Gastroesophageal sphincter (tissue), 4 donors: ENCODE measurements at regions not wholly inside any gene's neighbourhood (a gene's known extent, or its start where the extent isn't known, plus 50 kb on each side); places are given as distances from the start of the nearest gene placed in this dataset.
A peak's percentile ranks its signal among the peaks of the same experiment; 100 is the strongest.
"Not testable (repeated sequence)": the region's sequence is repeated elsewhere in the genome, so short reads cannot be mapped to it uniquely, and the experiment has no call there.

Experiments used
- ATAC-seq: fragments of 150-250 bp; one replicate; pipeline ENCODE4 v1.9.1; 2016; ENCODE audit warnings: mild to moderate bottlenecking, moderate library complexity
- H3K27ac ChIP-seq, 4 donors: fragments of 200-600 bp; sonication (generic) in 3 of 4; 1 replicate in 3 of 4; 2 replicates in 1 of 4; pipeline ENCODE4 v1.5.1; 2016 to 2019
- H3K27me3 ChIP-seq: fragments of 200-600 bp; sonication (generic); one replicate; pipeline ENCODE4 v1.5.1; 2019
- H3K36me3 ChIP-seq, 2 donors: fragments of 200-600 bp; sonication (generic); one replicate each; pipeline ENCODE4 v1.5.1; 2019; ENCODE audit warnings: control low read depth in 1 of 2
- H3K4me1 ChIP-seq, 3 donors: fragments of 200-600 bp; sonication (generic); 1 replicate in 2 of 3; 2 replicates in 1 of 3; pipeline ENCODE4 v1.5.1; 2016 to 2019; ENCODE audit warnings: control low read depth in 2 of 3
- H3K4me3 ChIP-seq, 2 donors: fragments of 200-600 bp; sonication (generic); one replicate each; pipeline ENCODE4 v1.5.1; 2019; ENCODE audit warnings: mild to moderate bottlenecking in 1 of 2, moderate library complexity in 1 of 2
- H3K9me3 ChIP-seq, 3 donors: fragments of 200-600 bp; sonication (generic); one replicate each; pipeline ENCODE4 v1.5.1; 2017 to 2019; ENCODE audit warnings: control low read depth in 2 of 3
- EP300 ChIP-seq: sonication (generic); formaldehyde crosslinking; IDR thresholded peaks from one replicate; pipeline ENCODE4 v1.6.1; 2017; ENCODE audit warnings: antibody characterized with exemption, mild to moderate bottlenecking
- POLR2A ChIP-seq, 2 donors: fragments of 450-650 bp; IDR thresholded peaks; one replicate each; pipeline ENCODE4 v1.6.1; 2017; ENCODE audit warnings: antibody characterized with exemption in 2 of 2, mild to moderate bottlenecking in 2 of 2, moderate library complexity in 1 of 2
- POLR2AphosphoS5 ChIP-seq: sonication (generic); formaldehyde crosslinking; IDR thresholded peaks from one replicate; pipeline ENCODE4 v1.6.1; 2017; ENCODE audit warnings: antibody characterized with exemption
- WGBS, 2 donors: methylation state at CpG; one replicate each; pipeline ENCODE4 v1.1.5; 2018; ENCODE audit warnings: low coverage in 1 of 2; 5-methylcytosine and 5-hydroxymethylcytosine counted together
- TF ChIP-seq, protein P1 (sequence below), 4 experiments: fragments of 200-600 bp in 2 of 4; fragments of 450-650 bp in 2 of 4; sonication (generic) in 1 of 4; IDR thresholded peaks; one replicate each; pipeline ENCODE4 v1.5.1; 2017 to 2019; ENCODE audit warnings: antibody characterized with exemption in 4 of 4, mild to moderate bottlenecking in 2 of 4, moderate library complexity in 2 of 4

DNA sequence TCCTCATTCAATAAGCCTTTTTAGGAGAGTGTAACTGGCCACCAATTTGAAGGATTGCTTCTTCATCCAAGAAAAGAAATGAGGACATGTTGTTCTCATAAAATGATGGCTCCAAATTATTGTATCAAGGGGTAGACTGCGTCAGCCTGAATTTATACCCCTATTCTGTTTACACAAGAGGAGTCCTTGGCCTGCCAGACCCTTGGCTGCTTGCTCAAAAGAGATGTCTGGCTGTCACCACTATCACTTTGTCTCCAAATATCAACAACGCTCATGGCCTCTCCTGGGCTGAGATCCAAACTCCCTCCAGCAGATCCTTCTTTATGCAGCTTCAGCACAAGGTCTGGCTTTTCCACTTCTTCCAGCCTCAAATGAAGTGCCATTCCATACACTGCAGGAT, 127.9 kb downstream of the OR13H1 start:
- Histone ChIP-seq H3K36me3 (no peaks in the 10 kb centered on the region), H3K27me3 (no peaks in the 10 kb centered on the region), H3K4me3 (no peak overlapping the region), H3K4me1 (no peaks in the 10 kb centered on the region), H3K27ac (no peak overlapping the region), H3K9me3 (no peaks in the 10 kb centered on the region)
- WGBS, 2 donors, result 9 to 50% methylated on average over 1 of the region's 2 CpGs
- TF ChIP-seq, protein P1, sequence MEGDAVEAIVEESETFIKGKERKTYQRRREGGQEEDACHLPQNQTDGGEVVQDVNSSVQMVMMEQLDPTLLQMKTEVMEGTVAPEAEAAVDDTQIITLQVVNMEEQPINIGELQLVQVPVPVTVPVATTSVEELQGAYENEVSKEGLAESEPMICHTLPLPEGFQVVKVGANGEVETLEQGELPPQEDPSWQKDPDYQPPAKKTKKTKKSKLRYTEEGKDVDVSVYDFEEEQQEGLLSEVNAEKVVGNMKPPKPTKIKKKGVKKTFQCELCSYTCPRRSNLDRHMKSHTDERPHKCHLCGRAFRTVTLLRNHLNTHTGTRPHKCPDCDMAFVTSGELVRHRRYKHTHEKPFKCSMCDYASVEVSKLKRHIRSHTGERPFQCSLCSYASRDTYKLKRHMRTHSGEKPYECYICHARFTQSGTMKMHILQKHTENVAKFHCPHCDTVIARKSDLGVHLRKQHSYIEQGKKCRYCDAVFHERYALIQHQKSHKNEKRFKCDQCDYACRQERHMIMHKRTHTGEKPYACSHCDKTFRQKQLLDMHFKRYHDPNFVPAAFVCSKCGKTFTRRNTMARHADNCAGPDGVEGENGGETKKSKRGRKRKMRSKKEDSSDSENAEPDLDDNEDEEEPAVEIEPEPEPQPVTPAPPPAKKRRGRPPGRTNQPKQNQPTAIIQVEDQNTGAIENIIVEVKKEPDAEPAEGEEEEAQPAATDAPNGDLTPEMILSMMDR (IDR thresholded peaks at IDR 0.05), result no peak
- TF ChIP-seq POLR2A (IDR thresholded peaks at IDR 0.05) (no peak), POLR2AphosphoS5 (no peak), EP300 (no peak)
- no peak for ATAC-seq

DNA sequence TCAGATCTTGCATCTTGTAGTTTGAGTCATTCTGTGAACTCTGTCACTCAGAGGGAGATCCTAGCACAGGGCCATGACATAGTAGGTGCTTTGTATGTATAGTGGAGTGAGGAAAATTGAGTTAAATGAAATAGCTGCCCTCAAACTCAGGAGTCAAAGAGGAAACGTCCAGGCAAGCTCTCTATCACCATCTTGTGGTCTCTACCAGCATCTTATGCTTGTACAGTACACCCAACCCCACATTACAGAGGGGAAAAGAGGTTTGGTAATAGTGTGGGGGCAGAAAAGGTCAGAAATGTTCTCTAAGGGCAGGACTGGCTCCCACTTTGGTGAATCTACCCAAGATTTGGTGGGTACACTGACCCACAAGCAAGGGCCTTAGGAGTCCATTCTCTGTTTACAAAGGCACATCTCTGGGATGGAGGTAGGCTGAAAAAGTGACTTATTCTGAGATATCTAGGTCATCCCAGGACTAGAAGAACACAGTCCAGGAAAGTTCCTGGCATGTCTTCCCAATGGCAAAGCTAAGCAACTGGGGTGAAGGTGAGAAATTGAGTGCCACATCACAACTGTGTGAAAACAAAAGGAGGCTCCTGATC, 131.8 kb downstream of the OR13H1 start:
- H3K27ac ChIP-seq, result no peak overlapping the region
- TF ChIP-seq, protein P1 (IDR thresholded peaks at IDR 0.05), result peak in 1 of 4 experiments; percentile 25
- no peak for TF ChIP-seq POLR2A (IDR thresholded peaks at IDR 0.05)
- H3K4me1 ChIP-seq, result no peaks in the 10 kb centered on the region
- H3K4me3 ChIP-seq, result no peak overlapping the region
- WGBS, 2 donors, result 0 to 17% methylated on average over 1 of the region's 1 CpG
- ATAC-seq, result no peak
- H3K36me3 ChIP-seq, result no peaks in the 10 kb centered on the region
- H3K27me3 ChIP-seq, result no peaks in the 10 kb centered on the region
- no peaks in the 10 kb centered on the region for H3K9me3 ChIP-seq

GRCh38 chrX:131677655-131678628, 134.1 kb downstream of the OR13H1 start:
- 25 to 100% methylated on average over 1 to 7 of the region's 20 CpGs for WGBS, 2 donors
- no peak for TF ChIP-seq POLR2A (IDR thresholded peaks at IDR 0.05)
- TF ChIP-seq POLR2AphosphoS5, result no peak
- TF ChIP-seq, protein P1 (IDR thresholded peaks at IDR 0.05), result peak in 2 of 4 experiments; percentile 6 to 77
- no peak for TF ChIP-seq EP300
- Histone ChIP-seq H3K4me3 (no peak overlapping the region), H3K27ac (no peak overlapping the region), H3K4me1 (no peaks in the 10 kb centered on the region), H3K36me3 (no peaks in the 10 kb centered on the region), H3K27me3 (no peaks in the 10 kb centered on the region), H3K9me3 (no peaks in the 10 kb centered on the region)
- ATAC-seq, result no peak

- H3K4me3 ChIP-seq, H3K4me1 ChIP-seq, H3K9me3 ChIP-seq, H3K27me3 ChIP-seq, H3K36me3 ChIP-seq, ATAC-seq, H3K27ac ChIP-seq: not testable (repeated sequence)
- WGBS, 2 donors, result 60 to 62% methylated on average over 1 of the region's 1 CpG
Measured at GRCh38 chrX:131682735-131683134, 138.9 kb downstream of the OR13H1 start.

GRCh38 chrX:131693359-131693758, 149.5 kb downstream of the OR13H1 start:
- TF ChIP-seq POLR2A (IDR thresholded peaks at IDR 0.05), result no peak
- TF ChIP-seq EP300, result no peak
- no peak for TF ChIP-seq POLR2AphosphoS5
- TF ChIP-seq, protein P1 (IDR thresholded peaks at IDR 0.05), result no peak
- no peak overlapping the region for H3K4me3 ChIP-seq
- no peak for ATAC-seq
- H3K4me1 ChIP-seq, result no peaks in the 10 kb centered on the region
- no peaks in the 10 kb centered on the region for H3K9me3 ChIP-seq
- H3K27me3 ChIP-seq, result no peaks in the 10 kb centered on the region
- no peak overlapping the region for H3K27ac ChIP-seq
- no peaks in the 10 kb centered on the region for H3K36me3 ChIP-seq

- WGBS, 2 donors, result 80 to 100% methylated on average over 2 of the region's 3 CpGs
- not testable (repeated sequence) for ATAC-seq
Measured at GRCh38 chrX:131696989-131697388, 153.1 kb downstream of the OR13H1 start.

More at GRCh38 chrX:131696989-131697388, 153.1 kb downstream of the OR13H1 start:
- H3K27me3 ChIP-seq, H3K9me3 ChIP-seq, H3K4me1 ChIP-seq, H3K36me3 ChIP-seq, H3K4me3 ChIP-seq, H3K27ac ChIP-seq: not testable (repeated sequence)
